ENCODE measurements at regions not wholly inside any gene's neighbourhood (a gene's known extent, or its start where the extent isn't known, plus 50 kb on each side); places are given as distances from the start of the nearest gene placed in this dataset.

GRCh38 chr3:18135060-18135814 is 289.9 kb downstream of the SATB1 start:
- whole genome bisulfite sequencing, 2 donors (ENCODE audit: low coverage in 1 of 2) = 87 to 88% methylated on average over 5 to 7 of the region's 7 CpGs
- Histone ChIP-seq H3K4me3 (no peak overlapping the region), H3K4me1 (no peaks in the 10 kb centered on the region), H3K9me3 (no peaks in the 10 kb centered on the region), H3K36me3 (no peaks in the 10 kb centered on the region), H3K27me3 (no peaks in the 10 kb centered on the region), H3K27ac (no peak overlapping the region)
- no peak for DNase-seq
- intact Hi-C loops (cut with DNase I; ENCODE audit: low total_unique reads) (no loop called here), in situ Hi-C loops (cut with MboI; ENCODE audit: low pct_ligation_motif_present in 1 of 4, low pct_unique_long_range_greater_than_20kb in 1 of 4, low sequenced_read_pairs in 3 of 4) (no loop called here)
- TF ChIP-seq POLR2A (IDR thresholded peaks at IDR 0.05) (no peak), POLR2AphosphoS5 (IDR thresholded peaks at IDR 0.05) (no peak), EP300 (IDR thresholded peaks at IDR 0.05; ENCODE audit: low read depth) (no peak), CTCF (IDR thresholded peaks at IDR 0.05) (no peak)

GRCh38 chr3:18134386-18135059 is 290.6 kb downstream of the SATB1 start:
- TF ChIP-seq POLR2AphosphoS5 (IDR thresholded peaks at IDR 0.05) = no peak
- no peak for TF ChIP-seq CTCF (IDR thresholded peaks at IDR 0.05)
- no peak for TF ChIP-seq POLR2A (IDR thresholded peaks at IDR 0.05)
- H3K9me3 ChIP-seq = no peaks in the 10 kb centered on the region
- no peaks in the 10 kb centered on the region for H3K4me1 ChIP-seq
- no peak overlapping the region for H3K4me3 ChIP-seq
- WGBS, 2 donors (ENCODE audit: low coverage in 1 of 2) = 72 to 91% methylated on average over 2 of the region's 2 CpGs
- DNase-seq = no peak
- H3K27ac ChIP-seq = no peak overlapping the region
- H3K27me3 ChIP-seq = no peaks in the 10 kb centered on the region
- in situ Hi-C loops (cut with MboI; ENCODE audit: low pct_ligation_motif_present in 1 of 4, low pct_unique_long_range_greater_than_20kb in 1 of 4, low sequenced_read_pairs in 3 of 4) (no loop called here), intact Hi-C loops (cut with DNase I; ENCODE audit: low total_unique reads) (no loop called here)
- H3K36me3 ChIP-seq = no peaks in the 10 kb centered on the region

GRCh38 chr3:18132991-18133390 is 292.1 kb downstream of the SATB1 start:
- intact Hi-C loops (cut with DNase I; ENCODE audit: low total_unique reads) = no loop called here
- no peaks in the 10 kb centered on the region for H3K4me1 ChIP-seq
- H3K27ac ChIP-seq = no peak overlapping the region
- H3K9me3 ChIP-seq = no peaks in the 10 kb centered on the region
- in situ Hi-C loops (cut with MboI; ENCODE audit: low pct_ligation_motif_present in 1 of 4, low pct_unique_long_range_greater_than_20kb in 1 of 4, low sequenced_read_pairs in 3 of 4) = no loop called here
- no peak for DNase-seq
- TF ChIP-seq EP300 (IDR thresholded peaks at IDR 0.05; ENCODE audit: low read depth) = no peak
- no peak for TF ChIP-seq CTCF (IDR thresholded peaks at IDR 0.05)
- TF ChIP-seq POLR2A (IDR thresholded peaks at IDR 0.05) = no peak
- no peak for TF ChIP-seq POLR2AphosphoS5 (IDR thresholded peaks at IDR 0.05)
- no peaks in the 10 kb centered on the region for H3K36me3 ChIP-seq
- no peaks in the 10 kb centered on the region for H3K27me3 ChIP-seq
- H3K4me3 ChIP-seq = no peak overlapping the region

- H3K27me3 ChIP-seq = no peaks in the 10 kb centered on the region
- in situ Hi-C loops (cut with MboI; ENCODE audit: low pct_ligation_motif_present in 1 of 4, low pct_unique_long_range_greater_than_20kb in 1 of 4, low sequenced_read_pairs in 3 of 4) = no loop called here
- H3K4me1 ChIP-seq = no peaks in the 10 kb centered on the region
- no peak for DNase-seq
- no peaks in the 10 kb centered on the region for H3K9me3 ChIP-seq
- intact Hi-C loops (cut with DNase I; ENCODE audit: low total_unique reads) = no loop called here
- TF ChIP-seq EP300 (IDR thresholded peaks at IDR 0.05; ENCODE audit: low read depth) (no peak), POLR2A (IDR thresholded peaks at IDR 0.05) (no peak), CTCF (IDR thresholded peaks at IDR 0.05) (no peak), POLR2AphosphoS5 (IDR thresholded peaks at IDR 0.05) (no peak)
- 74 to 81% methylated on average over 11 of the region's 11 CpGs for WGBS, 2 donors (ENCODE audit: low coverage in 1 of 2)
- no peak overlapping the region for H3K27ac ChIP-seq
- H3K4me3 ChIP-seq = no peak overlapping the region
- no peaks in the 10 kb centered on the region for H3K36me3 ChIP-seq
Observed at GRCh38 chr3:18127859-18128681, 297.1 kb downstream of the SATB1 start.
